PC-3 (cell line): ENCODE measurements at regions not wholly inside any gene's neighbourhood (a gene's known extent, or its start where the extent isn't known, plus 50 kb on each side); places are given as distances from the start of the nearest gene placed in this dataset.

Experiments
- CTCF ChIP-seq: fragments of 300-600 bp; sonication (generic); conservative IDR thresholded peaks from 2 replicates; pipeline ENCODE4 v1.5.1; 2017; ENCODE audit warnings: antibody characterized with exemption, low read depth, mild to moderate bottlenecking, low read length
- EZH2phosphoT487 ChIP-seq: fragments of 300-600 bp; sonication (generic); IDR thresholded peaks from 2 replicates; pipeline ENCODE4 v1.6.1; 2018; ENCODE audit warnings: mild to moderate bottlenecking, antibody characterized with exemption, low read length, borderline replicate concordance

DNA sequence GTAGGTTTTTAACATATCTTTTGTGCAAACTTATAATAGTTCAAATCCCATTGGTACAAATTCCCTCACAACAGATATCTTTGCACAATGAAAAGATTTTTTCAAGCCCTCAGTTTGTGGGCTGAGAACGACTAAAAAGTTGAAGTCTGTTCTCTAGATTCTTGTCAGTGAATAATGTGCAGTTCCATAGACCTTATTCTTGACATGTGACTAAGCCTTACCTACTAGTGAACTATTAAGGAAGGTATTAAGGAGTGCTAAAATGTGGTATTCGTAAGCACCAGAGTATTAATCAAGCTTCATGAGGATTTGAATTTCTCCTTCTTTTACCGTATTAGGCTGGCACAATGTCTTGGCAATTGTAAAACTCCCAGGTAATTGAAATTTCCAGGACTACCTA is 205.6 kb upstream of the DMRTA1 start:
- TF ChIP-seq CTCF (no peak), EZH2phosphoT487 (no peak)
